GM21390 (cell line): ENCODE measurements at regions not wholly inside any gene's neighbourhood (a gene's known extent, or its start where the extent isn't known, plus 50 kb on each side); places are given as distances from the start of the nearest gene placed in this dataset.
"Not testable (repeated sequence)": the region's sequence is repeated elsewhere in the genome, so short reads cannot be mapped to it uniquely, and the experiment has no call there.

Experiments
- ATAC-seq: cut with Tn5 transposase; IDR thresholded peaks from one replicate; pipeline ENCODE4 v1.9.1; 2021; ENCODE audit not compliant: unreplicated experiment

DNA sequence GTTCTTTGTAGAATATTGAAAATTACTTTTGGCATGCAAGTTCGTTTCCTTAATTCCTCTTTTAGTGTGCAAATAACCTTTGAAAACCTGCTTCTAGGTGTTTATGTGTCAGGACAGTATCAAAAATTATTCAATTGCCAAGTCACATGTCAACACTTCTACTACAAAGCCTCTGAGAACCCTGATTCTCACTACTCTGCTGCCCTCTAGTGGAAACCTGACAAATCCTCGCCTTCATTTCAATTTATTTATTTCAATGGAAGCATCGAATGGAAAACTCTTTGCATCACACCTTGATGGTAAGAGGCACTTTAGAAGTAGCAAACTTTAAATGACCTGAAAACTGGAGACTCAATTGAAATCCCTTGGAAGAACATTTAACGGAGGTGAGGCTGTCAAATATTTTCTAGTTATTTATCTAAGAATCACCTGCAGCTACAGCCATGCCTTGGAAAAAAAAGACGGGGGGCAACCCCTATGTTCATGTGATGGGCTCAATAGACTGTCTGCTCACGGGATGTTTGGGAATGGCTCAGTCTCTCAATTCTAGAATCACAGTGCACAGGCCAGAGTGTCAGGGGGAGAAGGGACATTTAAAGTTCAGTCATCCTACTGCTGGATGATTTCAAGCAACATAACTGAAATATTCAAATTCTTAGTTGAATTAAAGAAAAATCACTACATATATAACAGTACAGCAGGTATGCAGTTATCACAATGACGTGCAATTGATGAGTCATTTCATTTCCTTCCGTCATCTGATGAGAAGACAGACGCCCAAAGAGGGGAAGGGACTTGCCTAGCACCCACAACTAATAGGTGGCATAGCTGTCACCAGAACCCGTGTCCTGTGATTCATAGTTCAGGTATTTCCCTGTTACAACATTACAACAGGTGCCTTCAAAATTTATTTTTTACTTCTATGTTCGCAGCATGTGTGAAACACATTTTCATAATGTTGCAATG, 563.9 kb downstream of the TOX3 start:
- no peak for ATAC-seq

DNA sequence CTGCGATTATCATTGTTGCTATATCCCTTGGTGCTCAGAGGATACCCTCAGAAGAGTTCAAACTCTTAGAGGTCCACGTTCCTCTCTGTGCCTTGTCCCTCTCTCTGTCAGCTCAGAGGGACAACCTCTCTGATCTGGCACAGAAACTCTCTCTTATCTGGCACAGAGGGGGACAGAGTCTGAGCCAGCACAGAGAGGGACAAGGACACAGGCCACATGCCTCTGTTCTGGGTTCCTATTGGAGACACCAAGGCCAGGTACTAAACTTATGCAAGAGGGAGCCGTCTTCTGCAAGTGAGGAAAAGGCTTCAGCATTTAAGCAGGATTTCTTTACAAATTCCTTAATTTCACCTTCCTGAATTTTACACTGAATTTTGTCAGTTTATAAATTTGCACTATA, 565.2 kb downstream of the TOX3 start:
- ATAC-seq: no peak

DNA sequence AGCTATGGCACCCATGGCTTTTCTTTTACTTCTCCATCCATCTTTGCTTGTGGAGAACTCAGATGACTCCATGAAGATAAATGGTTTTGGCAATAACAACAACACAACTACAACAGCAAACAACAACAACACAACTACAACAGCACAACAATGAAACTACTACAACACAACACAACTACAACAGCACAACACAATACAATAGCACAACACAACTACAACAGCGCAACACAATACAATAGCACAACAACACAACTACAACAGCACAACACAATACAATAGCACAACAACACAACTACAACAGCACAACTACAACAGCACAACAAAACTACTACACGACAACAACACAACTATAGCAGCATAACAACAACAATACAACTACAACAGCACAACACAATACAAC, 569.4 kb downstream of the TOX3 start:
- ATAC-seq: not testable (repeated sequence)

DNA sequence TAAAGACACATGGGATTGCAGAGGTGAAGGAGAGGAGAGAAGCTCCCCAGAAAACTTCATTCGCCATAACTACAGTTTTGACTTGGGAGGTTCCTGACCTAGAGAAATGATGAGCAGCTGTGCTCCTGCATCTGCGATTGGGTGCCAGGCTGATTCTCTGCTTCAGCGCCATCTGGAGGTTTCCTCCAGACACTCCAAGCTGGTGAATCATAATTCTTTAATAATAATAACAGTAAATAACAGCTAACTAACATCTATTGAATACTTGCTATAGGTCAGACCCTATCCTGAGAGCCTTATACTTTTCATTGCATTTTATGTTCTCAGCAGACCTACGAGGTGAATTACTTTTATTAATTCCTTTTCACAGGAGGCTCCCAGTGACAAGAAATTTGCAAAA, 575.8 kb downstream of the TOX3 start:
- no peak for ATAC-seq

DNA sequence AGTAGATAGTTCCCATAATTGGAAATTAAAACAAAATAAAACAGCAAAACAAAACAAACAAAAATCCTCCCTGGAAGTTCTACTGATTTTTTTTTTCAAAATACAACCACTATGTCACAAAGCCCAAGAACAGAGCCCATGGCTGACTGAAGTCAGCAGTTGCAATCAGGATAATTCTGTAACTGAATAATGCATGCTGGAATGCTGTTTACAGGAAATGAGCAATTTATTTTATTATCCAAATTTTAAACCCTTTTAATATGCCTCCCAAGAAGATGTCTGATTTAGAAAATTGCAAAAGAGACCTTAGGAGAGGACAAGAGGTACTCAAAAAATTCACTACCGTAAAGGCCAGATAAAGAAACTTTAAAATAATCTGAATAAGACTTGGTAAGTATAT, 578.2 kb downstream of the TOX3 start:
- ATAC-seq: no peak

DNA sequence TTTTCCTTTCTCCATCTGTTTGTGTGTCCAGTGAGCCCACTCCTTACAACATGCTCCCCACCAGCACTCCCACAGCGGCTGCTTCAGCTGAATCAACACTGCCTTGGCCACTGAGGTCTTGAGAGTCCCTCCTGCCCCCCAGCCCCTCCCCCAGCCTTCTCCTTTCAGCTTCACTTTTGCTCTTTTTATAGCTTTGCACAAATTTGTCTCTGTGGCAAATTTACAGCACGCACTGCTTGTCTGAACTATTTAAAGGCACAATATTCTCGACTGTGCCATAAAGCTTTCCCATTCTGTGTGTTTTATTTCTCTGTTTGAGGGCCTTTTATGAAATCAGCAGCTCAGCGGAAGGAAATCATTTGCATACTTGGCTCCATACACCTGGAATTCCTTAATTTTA, 579.3 kb downstream of the TOX3 start:
- ATAC-seq: no peak

DNA sequence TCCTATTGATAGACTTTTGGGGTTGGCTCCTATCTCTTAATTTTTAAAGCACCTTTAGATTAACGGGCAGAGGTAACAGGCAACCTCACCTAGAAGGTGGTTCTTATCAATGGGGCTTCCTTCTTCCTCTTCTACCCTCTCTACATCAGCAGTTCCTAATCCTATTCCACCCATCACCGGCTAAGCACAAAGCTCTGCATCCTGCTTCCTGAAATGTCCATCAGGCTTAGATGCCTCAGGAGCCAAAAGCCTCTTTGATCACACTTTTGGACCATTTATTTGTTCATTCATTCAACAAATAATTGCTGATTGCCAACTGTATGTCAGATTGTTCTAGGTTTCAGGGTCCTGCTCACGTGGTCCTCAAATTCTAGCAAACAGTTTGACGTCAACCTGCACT, 586.0 kb downstream of the TOX3 start:
- ATAC-seq: no peak

DNA sequence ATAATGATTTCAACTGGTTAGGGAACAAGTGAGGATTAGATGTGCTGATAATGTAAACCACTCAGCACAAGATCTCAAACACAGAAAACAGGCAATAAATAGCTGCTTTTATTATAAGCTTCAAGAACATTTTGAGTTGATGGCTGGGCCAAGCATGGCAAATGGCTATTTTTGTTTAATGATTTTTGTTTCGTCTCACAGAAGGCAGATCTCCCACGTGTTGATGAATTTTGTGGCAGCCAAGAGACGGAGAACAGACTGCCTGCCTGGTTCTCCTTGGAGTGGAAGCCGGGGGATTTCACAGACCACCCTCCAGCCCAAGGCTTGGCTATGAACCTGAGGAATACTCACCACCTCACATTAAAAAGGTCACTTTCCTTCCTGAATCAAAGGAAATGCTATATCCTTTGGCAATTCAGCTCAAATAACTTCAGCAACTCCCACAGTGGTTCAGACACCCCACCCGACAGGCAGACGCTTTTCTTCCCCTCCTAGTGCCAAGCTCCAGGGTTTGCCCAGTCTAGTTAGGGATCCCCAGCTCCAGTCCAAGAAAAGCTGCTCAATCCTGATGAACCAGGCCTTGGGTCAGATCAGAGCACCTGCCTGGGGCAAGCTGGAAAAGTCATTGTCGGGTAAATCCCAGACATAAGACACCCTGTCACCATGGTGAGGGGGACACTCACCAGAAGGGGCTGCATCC, 593.5 kb downstream of the TOX3 start:
- no peak for ATAC-seq

DNA sequence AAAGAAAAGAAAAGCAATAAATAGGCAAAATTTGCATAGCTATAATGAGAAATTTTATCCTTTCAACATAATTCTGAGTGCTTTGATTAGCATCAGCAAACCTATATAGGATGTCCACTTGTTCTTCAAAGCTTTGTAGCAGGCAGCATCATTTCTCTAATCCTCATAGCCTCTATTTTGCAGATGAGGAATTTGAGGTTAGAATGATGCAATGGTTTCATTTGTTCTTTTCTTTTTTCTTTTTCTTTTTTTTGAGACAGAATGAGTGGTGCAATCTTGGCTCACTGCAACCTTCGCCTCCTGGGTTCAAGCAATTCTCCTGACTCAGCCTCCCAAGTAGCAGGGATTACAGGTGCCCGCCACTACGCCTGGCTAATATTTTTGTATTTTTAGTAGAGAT, 594.4 kb downstream of the TOX3 start:
- no peak for ATAC-seq

DNA sequence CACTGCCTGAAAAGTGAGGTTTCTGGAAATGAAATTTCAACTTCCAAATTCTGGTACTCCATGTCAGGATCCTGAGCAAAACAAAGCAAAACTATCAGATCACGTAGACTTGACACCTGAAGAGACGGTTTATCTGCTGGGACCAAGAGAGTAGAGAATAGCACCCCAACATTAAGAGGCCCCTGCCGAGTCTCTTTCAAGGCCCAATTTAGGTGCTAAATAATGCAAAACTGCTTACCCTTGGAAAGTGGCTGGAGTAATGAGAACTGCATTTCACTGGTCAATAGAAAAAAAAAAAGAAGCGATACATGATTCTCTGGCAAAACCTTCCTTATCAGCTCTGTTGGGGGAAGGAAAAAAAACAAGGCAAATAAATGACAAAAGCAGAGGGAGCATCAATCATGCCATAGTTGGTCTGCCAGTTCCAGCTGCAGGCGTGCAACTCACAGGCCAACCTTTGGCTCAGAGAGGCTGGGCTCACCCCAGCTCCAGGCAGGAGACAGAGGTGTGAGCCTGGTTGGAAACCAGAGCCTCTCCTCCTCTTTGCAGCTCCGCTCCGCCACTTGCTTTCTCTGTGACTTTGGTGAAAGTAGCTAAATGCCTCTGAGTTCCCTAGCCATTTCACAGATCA, 595.2 kb downstream of the TOX3 start:
- ATAC-seq: no peak

DNA sequence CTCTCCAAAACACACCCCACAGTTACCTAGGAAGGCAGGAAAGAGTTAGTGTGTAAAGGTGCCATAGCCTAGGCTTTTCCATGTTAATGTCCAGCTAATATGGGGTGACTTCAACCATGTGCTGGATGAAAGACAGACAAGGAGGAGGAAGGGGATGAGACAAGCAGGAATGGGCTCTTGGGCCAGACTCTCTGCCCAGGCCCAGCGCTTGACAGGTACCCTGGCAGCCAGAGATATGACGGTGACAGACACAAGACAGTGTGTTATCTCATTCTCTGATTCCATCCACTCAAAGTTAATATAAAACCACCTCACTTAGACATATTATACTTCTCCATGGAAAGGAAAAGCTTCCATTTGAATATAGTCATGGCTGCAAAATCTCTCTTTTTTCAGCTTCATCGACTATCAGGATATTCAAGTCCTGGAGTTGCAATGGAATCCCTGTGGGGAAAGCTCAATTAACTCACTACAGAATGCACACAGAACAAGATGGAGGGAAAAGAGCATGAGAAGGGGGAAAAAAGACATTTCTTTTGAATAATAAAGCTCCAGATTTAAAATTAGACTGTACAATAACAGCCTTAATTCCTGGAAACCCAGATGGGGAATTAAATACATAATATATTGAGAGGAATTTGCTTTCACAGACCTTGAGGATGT, 596.7 kb downstream of the TOX3 start:
- ATAC-seq: no peak

DNA sequence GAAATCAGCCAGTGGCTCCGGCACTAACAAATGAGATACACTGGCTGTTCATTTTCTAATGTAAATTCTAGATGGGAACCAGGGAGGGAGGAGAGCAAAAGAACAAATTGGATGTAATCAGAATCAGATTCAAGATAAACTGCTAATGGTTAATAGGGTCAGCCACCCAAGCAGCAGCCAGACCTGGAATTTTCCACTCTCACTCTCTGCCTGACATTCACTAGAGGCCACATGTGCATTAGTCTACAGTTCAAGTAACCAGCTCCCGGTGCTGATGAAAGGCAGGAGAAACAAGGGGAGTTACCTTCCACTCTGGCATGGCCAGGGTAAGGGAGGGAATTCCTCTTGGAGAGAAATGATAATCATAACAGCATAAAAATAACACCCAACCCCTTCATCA, 597.7 kb downstream of the TOX3 start:
- ATAC-seq: no peak

DNA sequence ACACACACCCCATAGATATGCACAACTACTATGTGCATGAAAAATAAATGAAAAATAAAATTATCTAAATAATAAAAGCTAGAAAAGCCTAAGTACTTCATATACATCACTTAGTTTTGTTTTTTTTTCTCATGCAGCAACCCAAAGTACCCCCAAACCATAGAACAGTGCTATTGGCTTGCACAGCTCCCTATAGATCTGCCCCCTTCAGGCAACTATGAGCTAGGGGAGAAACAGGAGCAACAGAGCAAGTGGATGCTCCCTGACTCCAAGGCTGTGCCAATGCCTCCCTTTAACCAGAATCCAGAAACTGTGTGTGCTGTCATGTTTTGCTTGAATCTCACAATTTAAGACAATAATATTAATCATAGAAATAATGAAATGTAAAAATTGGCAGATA, 605.5 kb downstream of the TOX3 start:
- no peak for ATAC-seq

DNA sequence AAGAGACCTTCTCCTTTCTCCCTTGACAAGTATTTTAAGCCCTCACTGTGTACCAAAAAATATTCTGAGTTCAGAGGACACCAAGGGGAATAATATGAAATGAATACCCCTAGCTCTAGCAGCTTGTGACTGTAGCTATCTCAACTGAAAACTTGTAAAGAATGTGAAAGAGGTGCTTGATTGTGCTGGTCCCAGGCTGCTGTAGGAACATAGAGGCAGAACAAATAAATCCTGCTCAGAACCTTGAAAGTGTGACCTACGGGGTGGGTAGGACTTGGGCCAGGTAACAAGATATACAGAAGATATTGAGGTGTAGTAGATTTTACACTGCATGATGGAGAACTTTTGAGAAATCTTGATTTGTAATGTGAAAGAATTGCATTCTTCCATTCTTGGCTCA, 606.8 kb downstream of the TOX3 start:
- ATAC-seq: no peak

DNA sequence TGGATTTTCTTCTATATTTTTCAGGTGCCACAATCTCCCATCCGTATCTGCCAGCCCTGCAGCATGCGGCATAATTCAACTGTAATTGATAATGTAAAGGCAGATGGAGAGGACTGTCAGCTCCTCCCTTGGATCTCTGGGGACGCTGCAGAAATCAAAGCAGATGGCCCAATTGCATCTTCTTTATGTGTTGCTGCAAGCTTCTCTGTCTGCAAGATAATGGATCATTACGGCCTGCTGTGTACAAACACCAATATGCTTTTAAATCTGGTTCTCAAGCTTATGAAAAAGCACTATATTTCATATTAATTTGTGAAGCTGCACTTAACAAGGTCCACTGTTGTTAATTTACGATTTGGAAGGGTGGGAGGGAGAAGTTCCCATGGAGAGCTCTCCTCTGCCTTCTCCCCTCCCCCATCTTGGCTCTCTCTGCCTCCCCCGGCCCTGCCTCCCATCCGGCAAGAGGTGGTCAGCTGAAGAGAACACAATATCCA, 607.5 kb downstream of the TOX3 start:
- ATAC-seq: no peak

DNA sequence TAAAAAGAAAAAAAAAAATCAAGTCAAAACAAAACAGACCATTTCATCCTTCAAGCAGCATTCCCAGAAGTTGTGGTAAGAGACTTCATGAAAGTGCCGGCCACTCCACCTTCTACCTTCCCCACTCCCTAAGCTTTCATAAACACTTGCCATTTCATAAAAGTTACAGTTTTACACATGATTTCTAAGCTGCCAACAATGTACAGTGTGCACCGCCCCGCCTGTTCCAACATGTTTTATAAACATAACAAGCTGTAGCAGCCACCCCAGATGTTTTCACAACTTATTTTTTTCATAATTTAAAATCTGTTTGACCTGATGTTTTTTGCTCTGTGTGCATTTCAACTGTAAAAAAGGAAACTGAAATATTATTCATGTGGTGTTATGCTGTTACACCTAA, 608.1 kb downstream of the TOX3 start:
- ATAC-seq: no peak

DNA sequence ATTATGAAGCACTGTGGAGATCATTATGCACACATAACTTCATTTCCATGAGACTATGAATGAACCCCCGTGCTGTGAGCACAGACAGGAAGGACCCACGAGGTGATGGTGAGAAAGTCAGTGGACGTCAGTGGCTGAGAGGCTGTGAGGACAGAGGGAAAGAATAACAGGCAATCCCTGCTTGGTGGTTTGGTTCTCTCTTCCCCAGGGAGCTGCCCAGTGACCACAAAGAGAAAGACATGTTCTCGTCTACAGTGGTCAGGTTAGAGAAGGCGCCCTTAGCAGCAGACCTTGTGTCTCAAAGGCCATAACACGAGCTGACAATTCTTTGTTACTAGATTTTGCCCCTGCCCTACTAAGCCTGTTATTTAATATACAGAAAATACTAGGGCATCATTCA, 609.2 kb downstream of the TOX3 start:
- no peak for ATAC-seq

DNA sequence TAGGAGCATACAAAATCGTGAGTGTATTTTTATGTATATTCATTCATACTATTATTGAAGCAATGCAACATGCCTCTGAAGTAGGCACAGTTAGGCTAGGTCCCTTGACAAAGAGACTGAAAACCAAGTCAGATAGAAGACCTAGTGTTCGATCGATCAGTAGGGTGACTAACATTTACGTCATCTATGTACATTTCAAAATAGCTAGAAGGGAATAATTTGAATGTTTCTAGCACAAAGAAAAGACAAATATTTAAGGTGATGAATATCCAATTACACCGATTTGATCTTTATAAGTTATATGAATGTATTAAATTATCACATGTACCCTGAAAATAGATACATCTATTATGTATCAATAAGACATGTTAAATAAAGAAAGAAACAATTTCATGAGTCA, 610.1 kb downstream of the TOX3 start:
- ATAC-seq: no peak

DNA sequence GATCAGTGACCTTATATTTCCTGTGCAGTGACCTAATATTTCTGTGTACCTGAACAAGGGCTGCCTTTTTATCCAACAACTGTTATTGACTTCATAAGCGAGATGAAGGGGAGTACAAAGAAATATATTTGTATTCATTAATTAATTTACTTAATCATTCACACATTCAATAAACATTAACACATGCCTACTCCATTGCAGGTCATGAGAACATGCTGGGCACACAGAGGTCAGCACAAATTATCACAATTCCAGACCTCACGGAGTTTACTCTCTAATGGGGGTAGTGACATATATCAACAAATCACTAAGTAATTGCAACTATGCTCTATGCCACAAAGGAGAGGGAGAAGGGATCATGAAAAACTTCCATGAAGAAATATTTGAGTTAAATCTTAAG, 614.6 kb downstream of the TOX3 start:
- no peak for ATAC-seq

DNA sequence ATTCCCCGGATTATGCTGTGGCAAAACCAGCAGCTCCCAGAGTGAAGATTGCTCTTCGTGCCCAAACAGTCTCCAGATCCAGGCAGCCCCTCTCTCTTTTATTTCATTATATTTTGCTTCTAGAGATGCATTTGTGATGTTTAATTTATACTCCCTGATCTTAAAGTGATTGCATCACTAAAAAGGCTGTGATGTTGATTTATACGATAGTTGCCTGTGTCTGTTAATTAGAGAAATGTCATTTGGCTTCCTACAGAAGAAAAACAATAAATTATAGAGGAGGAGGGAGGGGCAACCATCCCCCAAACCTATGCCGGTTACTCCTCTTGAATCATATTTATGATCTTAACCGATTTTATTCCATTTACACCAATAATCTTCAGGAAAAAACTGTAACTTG, 615.3 kb downstream of the TOX3 start:
- no peak for ATAC-seq

DNA sequence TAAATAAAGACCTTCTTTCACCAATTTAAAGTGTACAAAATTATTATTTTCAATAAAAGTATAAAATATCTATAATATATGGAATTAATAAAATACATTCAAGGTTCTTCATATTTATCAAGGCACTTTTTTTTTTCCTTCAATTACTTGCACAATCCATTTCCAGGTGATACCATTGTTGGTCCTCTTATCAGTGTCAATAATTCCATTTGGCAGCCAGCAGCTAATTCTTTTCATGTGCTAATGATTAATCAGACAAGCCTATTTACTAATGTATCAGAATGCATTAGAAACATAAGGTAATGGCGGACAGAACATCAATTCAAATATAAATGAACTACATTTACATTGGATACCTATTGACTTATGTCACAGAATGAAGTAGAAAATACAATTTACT, 622.2 kb downstream of the TOX3 start:
- no peak for ATAC-seq
